Neural progenitor cell (in vitro differentiated cells): ENCODE measurements at regions not wholly inside any gene's neighbourhood (a gene's known extent, or its start where the extent isn't known, plus 50 kb on each side); places are given as distances from the start of the nearest gene placed in this dataset.

Experiments
- CTCF ChIP-seq: fragments of 200-600 bp; sonication (generic); IDR thresholded peaks from 2 replicates; pipeline ENCODE4 v1.5.1; 2017; ENCODE audit warnings: antibody characterized with exemption, mild to moderate bottlenecking
- EZH2 ChIP-seq: fragments of 200-600 bp; sonication (generic); IDR thresholded peaks from 2 replicates; pipeline ENCODE4 v1.6.1; 2017; ENCODE audit warnings: antibody characterized with exemption, mild to moderate bottlenecking, moderate library complexity

GRCh38 chr21:16569679-16570078 lies 839.9 kb downstream of the USP25 start:
- TF ChIP-seq CTCF, result no peak
- no peak for TF ChIP-seq EZH2
